Omental fat pad (tissue), 3 donors: ENCODE measurements at regions not wholly inside any gene's neighbourhood (a gene's known extent, or its start where the extent isn't known, plus 50 kb on each side); places are given as distances from the start of the nearest gene placed in this dataset.

Experiments
- ATAC-seq: fragments of 150-250 bp; one replicate; pipeline ENCODE4 v1.9.1; 2016; ENCODE audit warnings: mild to moderate bottlenecking, moderate library complexity; ENCODE audit not compliant: low FRiP score
- DNase-seq: peaks from one replicate; pipeline ENCODE4 v3.0.0-alpha.2; 2019; ENCODE audit warnings: low spot score
- CTCF ChIP-seq, 3 donors: fragments of 450-650 bp; IDR thresholded peaks; one replicate each; pipeline ENCODE4 v1.5.1; 2016 to 2017; ENCODE audit warnings: antibody characterized with exemption in 3 of 3, mild to moderate bottlenecking in 3 of 3, moderate library complexity in 2 of 3

DNA sequence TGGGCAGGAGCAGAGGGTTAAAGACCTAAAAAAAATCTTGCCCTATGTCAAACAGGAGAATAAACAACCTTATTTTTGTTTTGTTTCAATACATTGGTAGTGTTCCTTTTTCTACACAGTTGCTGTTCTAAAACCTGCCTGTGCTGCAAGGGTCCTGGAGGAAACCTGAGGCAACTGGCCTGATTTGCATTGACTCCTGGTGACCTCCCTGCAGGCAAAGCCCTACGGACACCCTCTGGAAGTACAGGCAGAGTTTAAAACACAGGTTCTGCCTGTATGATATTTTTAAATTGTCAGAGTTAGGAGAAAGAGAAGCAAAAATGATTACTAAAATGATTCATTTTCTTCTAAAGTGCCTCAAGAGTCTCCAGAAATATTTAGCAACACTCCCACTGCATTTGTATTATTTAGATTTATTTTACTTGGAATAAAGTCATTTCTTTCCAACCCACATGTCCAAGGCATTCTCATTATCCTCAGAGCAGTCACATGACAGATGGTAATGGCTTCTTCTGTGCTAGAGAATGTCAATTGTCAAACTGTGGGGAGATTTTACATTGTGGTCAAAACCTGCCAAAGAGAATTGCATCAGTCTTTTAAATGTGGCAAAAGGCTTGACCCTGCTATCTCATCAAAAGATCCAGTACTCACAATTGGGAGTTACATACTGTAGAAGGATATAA is 559.6 kb downstream of the CETN3 start:
- DNase-seq (no peak), ATAC-seq (no peak)
- no peak for TF ChIP-seq CTCF (IDR thresholded peaks at IDR 0.05)

DNA sequence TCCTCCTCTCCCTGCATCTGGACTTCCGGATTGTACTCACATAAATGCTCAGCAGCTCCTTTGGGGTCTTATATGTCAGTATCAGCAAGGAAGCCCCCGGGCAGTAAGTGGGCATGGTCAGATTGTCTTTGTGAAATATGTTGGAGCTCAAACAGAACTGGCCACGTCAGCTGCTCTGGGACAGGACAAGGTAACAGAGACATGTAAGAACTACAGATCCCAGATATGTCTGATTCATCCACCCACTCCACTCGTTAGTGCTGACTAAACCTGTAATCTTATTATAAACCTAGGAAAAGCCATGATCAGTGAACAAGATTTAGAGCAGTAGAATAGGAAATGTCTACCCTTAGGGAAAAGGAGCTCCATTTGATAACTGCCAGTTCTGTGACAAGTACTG is 561.8 kb downstream of the CETN3 start:
- no peak for TF ChIP-seq CTCF (IDR thresholded peaks at IDR 0.05)
- DNase-seq, result no peak
- no peak for ATAC-seq

DNA sequence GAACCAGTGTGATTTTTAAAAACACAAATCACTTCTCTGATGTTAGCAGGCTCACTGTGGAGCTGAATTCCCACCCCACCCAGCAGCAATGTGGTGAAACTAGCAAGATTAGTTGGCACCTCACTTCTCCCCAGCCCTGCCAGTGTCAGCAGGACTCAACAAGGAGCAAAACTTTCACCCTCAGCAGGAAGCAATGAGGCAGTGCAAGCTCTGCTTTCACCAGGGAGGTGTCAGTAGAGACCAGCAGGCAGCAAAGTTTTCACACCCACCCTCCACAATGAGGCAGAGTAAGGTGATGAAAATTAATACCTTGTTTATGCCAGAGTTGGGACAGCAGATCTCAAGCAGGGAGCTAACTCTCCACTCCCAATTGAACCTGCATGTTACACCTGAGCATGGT is 565.0 kb downstream of the CETN3 start:
- ATAC-seq (no peak), DNase-seq (no peak)
- no peak for TF ChIP-seq CTCF (IDR thresholded peaks at IDR 0.05)

DNA sequence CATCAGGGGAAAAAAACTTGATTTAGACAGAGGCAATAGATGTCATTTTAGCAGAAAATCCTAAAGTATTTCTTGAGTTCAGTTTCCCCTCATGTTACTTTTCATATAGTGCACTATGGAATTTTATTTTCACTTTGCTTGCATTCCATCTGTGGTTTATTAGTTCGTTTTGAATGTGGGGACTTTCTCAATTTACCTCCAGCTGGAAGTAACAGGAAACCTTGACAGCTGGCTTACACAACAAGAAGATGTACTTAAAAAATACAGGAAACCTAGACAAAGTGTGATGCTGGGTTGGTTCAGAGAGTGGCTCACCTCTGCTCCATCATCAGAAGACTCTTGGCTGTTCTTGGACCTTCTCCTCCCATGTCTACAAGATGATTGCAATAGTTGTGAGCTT is 567.0 kb downstream of the CETN3 start:
- ATAC-seq, result no peak

DNA sequence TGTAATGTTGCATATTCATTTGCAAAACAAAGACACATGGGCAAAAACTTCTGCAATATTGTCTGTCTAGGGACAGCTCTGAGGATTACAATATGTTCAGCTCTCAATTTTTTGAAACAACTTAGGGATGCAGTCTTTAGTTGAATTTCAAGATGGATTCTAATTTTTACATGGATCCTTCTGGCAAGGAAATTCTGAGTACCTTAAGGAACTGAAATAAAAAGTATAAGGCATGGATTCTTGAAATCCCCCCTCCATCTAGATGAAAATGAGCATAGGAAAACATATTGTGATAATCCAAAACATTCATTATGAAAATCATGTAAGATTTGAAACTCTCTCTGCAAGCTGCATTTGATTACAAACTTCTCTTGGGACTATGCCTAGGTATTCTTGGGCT is 568.6 kb downstream of the CETN3 start:
- ATAC-seq (no peak), DNase-seq (no peak)
- no peak for TF ChIP-seq CTCF (IDR thresholded peaks at IDR 0.05)

More for the DNA sequence above, 567.0 kb downstream of the CETN3 start:
- TF ChIP-seq CTCF (IDR thresholded peaks at IDR 0.05), result no peak
- DNase-seq, result no peak

DNA sequence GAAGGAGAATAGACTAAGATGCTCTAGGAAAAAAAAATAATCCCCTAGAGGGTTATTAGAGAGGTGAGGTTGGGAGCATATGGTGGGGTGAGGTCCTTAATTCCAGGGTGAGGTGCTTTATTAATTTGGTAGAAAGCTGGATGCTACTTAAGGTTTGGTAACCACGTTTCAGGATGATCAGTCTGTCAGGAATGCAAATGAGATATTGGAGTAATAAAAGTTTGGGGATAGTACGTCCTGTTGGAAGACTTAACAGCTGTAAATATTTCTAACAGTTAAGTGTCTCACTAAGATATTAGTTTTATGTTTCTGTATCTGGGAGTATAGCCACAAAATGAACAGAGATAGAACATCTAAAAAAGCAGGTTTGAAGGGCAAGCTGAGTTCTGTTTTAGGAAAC is 578.9 kb downstream of the CETN3 start:
- no peak for ATAC-seq
- no peak for DNase-seq
- TF ChIP-seq CTCF (IDR thresholded peaks at IDR 0.05), result no peak

DNA sequence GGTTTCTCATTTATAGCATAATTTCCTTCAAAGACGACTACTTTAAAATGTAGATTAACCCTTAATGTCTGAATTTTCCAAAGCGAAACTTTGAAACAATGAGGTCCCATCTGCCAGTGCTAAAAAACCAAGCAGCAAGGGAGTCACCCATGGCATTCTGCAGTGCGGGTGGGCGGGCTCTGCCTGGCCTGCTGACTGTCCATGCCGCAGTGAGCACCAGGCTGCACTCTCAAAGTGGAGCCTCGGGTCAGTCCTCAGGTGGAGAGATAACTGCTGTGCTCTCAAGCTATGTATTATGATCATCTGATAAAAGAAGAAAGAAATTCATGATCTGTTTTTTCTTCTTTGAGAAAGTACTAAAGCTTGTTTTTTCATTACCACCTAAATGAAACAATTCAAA is 581.6 kb downstream of the CETN3 start:
- DNase-seq (no peak), ATAC-seq (no peak)
- TF ChIP-seq CTCF (IDR thresholded peaks at IDR 0.05), result no peak
